Liver (tissue), 8 donors: ENCODE measurements at regions not wholly inside any gene's neighbourhood (a gene's known extent, or its start where the extent isn't known, plus 50 kb on each side); places are given as distances from the start of the nearest gene placed in this dataset.

Source experiments
- DNase-seq: peaks from one replicate; pipeline ENCODE4 v3.0.0-alpha.2; 2017; ENCODE audit warnings: low spot score
- H3K27ac ChIP-seq, 2 donors: one replicate each; pipeline ENCODE4 v1.7.0; 2013; ENCODE audit warnings: inconsistent platforms in 2 of 2, low read length in 2 of 2, control low read depth in 1 of 2, low read depth in 1 of 2, mild to moderate bottlenecking in 1 of 2
- H3K27me3 ChIP-seq, 4 donors: one replicate each; pipeline versions ENCODE4 v1.6.1 to v1.7.0; 2013; ENCODE audit warnings: low read length in 3 of 4, inconsistent platforms in 1 of 4, mild to moderate bottlenecking in 1 of 4, moderate library complexity in 1 of 4; ENCODE audit not compliant: control insufficient read depth in 4 of 4, insufficient read depth in 4 of 4
- H3K36me3 ChIP-seq, 4 donors: one replicate each; pipeline versions ENCODE4 v1.6.1 to v1.7.0; 2013; ENCODE audit warnings: low read length in 3 of 4, mild to moderate bottlenecking in 3 of 4, low read depth in 1 of 4, moderate library complexity in 1 of 4; ENCODE audit not compliant: control insufficient read depth in 4 of 4, insufficient read depth in 3 of 4
- H3K4me1 ChIP-seq, 4 donors: one replicate each; pipeline versions ENCODE4 v1.6.1 to v1.7.0; 2013; ENCODE audit warnings: low read length in 3 of 4, mild to moderate bottlenecking in 3 of 4, moderate library complexity in 1 of 4; ENCODE audit not compliant: control insufficient read depth in 4 of 4, insufficient read depth in 4 of 4
- H3K4me3 ChIP-seq, 3 donors: one replicate each; pipeline versions ENCODE4 v1.6.1 to v1.7.0; 2013; ENCODE audit warnings: low read length in 3 of 3, control low read depth in 1 of 3, low read depth in 1 of 3, mild to moderate bottlenecking in 1 of 3
- H3K9ac ChIP-seq, 2 donors: one replicate each; pipeline ENCODE4 v1.7.0; 2013; ENCODE audit warnings: low read length in 2 of 2, mild to moderate bottlenecking in 2 of 2, moderate library complexity in 2 of 2, control low read depth in 1 of 2, low read depth in 1 of 2
- H3K9me3 ChIP-seq, 4 donors: one replicate each; pipeline versions ENCODE4 v1.6.1 to v1.7.0; 2013; ENCODE audit warnings: low read length in 3 of 4; ENCODE audit not compliant: control insufficient read depth in 4 of 4
- EGR1 ChIP-seq, 2 donors: IDR thresholded peaks; 2 replicates each; pipeline ENCODE4 v1.6.1; 2016 to 2018; ENCODE audit warnings: antibody characterized with exemption in 2 of 2, low read depth in 2 of 2
- FOXA1 ChIP-seq: IDR thresholded peaks from 2 replicates; pipeline ENCODE4 v1.6.1; 2016; ENCODE audit warnings: antibody characterized with exemption
- FOXA2 ChIP-seq: IDR thresholded peaks from 2 replicates; pipeline ENCODE4 v1.6.1; 2016; ENCODE audit warnings: antibody characterized with exemption
- GABPA ChIP-seq, 2 donors: IDR thresholded peaks in 1 of 2; conservative IDR thresholded peaks in 1 of 2; 2 replicates each; pipeline ENCODE4 v1.6.1; 2016; ENCODE audit warnings: antibody characterized with exemption in 2 of 2, mild to moderate bottlenecking in 1 of 2, moderate library complexity in 1 of 2
- HNF4A ChIP-seq, 2 donors: conservative IDR thresholded peaks; 2 replicates each; pipeline ENCODE4 v1.6.1; 2016; ENCODE audit warnings: antibody characterized with exemption in 2 of 2, mild to moderate bottlenecking in 2 of 2
- HNF4G ChIP-seq: IDR thresholded peaks from 2 replicates; pipeline ENCODE4 v1.6.1; 2016; ENCODE audit warnings: antibody characterized with exemption
- JUND ChIP-seq, 2 donors: IDR thresholded peaks; 2 replicates each; pipeline ENCODE4 v1.6.1; 2016; ENCODE audit warnings: antibody characterized with exemption in 2 of 2
- NR2F2 ChIP-seq: IDR thresholded peaks from 2 replicates; pipeline ENCODE4 v1.6.1; 2016; ENCODE audit warnings: antibody characterized with exemption
- RAD21 ChIP-seq, 2 donors: IDR thresholded peaks; 2 replicates each; pipeline ENCODE4 v1.6.1; 2016; ENCODE audit warnings: antibody characterized with exemption in 2 of 2, mild to moderate bottlenecking in 2 of 2
- RXRA ChIP-seq, 2 donors: IDR thresholded peaks; 2 replicates each; pipeline ENCODE4 v1.6.1; 2017 to 2018; ENCODE audit warnings: antibody characterized with exemption in 2 of 2, mild to moderate bottlenecking in 1 of 2
- SP1 ChIP-seq: IDR thresholded peaks from 2 replicates; pipeline ENCODE4 v1.6.1; 2018; ENCODE audit warnings: antibody characterized with exemption, mild to moderate bottlenecking
- TAF1 ChIP-seq: conservative IDR thresholded peaks from 2 replicates; pipeline ENCODE4 v1.6.1; 2016; ENCODE audit warnings: antibody characterized with exemption, mild to moderate bottlenecking
- YY1 ChIP-seq: IDR thresholded peaks from 2 replicates; pipeline ENCODE4 v1.6.1; 2016; ENCODE audit warnings: antibody characterized with exemption, mild to moderate bottlenecking
- WGBS: extraction: QIAGEN DNeasy Blood & Tissue Kit; methylation state at CpG from one replicate; pipeline ENCODE4 v1.1.7; 2013; 5-methylcytosine and 5-hydroxymethylcytosine counted together
- TF ChIP-seq, protein P1 (sequence below): IDR thresholded peaks from 2 replicates; pipeline ENCODE4 v1.6.1; 2016; ENCODE audit warnings: antibody characterized with exemption
- TF ChIP-seq, protein P2 (sequence below): IDR thresholded peaks from 2 replicates; pipeline ENCODE4 v1.6.1; 2016; ENCODE audit warnings: antibody characterized with exemption
- TF ChIP-seq, protein P3 (sequence below): IDR thresholded peaks from 2 replicates; pipeline ENCODE4 v1.6.1; 2016; ENCODE audit warnings: antibody characterized with exemption, mild to moderate bottlenecking
- TF ChIP-seq, protein P4 (sequence below): IDR thresholded peaks from 2 replicates; pipeline ENCODE4 v1.6.1; 2016; ENCODE audit warnings: antibody characterized with exemption
- TF ChIP-seq, protein P5 (sequence below): fragments of 150-350 bp; IDR thresholded peaks from 2 replicates; pipeline ENCODE4 v1.5.1; 2017; ENCODE audit warnings: improper control_type of control experiment, low read depth, low read length; ENCODE audit not compliant: missing input control
- donor health status: healthy.
- donor health status: healthy.
- donor health status: healthy.
- donor health status: healthy.
- donor health status: healthy.

DNA sequence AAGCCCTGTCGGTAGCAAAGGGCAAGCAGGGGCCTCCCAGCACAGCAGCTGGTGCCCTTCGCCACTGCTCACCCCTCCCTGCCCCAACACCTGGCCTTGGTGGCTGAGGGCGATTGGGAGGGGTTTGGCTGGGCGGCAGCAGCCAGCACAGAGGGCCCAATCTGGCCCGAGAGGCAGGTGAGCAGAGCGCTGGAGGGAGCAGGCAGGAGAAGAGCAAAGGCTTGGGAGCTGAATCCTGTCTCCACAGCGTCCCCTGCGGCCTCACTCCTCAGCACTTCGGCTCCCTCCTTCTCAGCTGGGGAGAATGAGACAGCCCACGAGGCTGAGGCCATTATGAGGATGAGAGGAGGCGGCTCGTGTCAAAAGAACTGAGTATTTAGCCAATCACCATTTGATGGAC lies 74.9 kb upstream of the TAF1B start:
- TF ChIP-seq FOXA2 (no peak), YY1 (no peak), TAF1 (no peak), JUND (IDR thresholded peaks at IDR 0.05) (no peak), RAD21 (IDR thresholded peaks at IDR 0.05) (no peak), FOXA1 (no peak), NR2F2 (no peak), SP1 (no peak), RXRA (IDR thresholded peaks at IDR 0.05) (no peak), HNF4A (conservative IDR thresholded peaks at IDR 0.05) (no peak), HNF4G (no peak), GABPA (IDR thresholded peaks at IDR 0.05 in 1 of 2, conservative IDR thresholded peaks at IDR 0.05 in 1 of 2) (no peak), EGR1 (IDR thresholded peaks at IDR 0.05; ENCODE audit: low read depth in 2 of 2) (no peak)
- TF ChIP-seq, protein P1, sequence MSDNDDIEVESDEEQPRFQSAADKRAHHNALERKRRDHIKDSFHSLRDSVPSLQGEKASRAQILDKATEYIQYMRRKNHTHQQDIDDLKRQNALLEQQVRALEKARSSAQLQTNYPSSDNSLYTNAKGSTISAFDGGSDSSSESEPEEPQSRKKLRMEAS = no peak
- TF ChIP-seq, protein P2, sequence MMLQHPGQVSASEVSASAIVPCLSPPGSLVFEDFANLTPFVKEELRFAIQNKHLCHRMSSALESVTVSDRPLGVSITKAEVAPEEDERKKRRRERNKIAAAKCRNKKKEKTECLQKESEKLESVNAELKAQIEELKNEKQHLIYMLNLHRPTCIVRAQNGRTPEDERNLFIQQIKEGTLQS = no peak
- TF ChIP-seq, protein P3, sequence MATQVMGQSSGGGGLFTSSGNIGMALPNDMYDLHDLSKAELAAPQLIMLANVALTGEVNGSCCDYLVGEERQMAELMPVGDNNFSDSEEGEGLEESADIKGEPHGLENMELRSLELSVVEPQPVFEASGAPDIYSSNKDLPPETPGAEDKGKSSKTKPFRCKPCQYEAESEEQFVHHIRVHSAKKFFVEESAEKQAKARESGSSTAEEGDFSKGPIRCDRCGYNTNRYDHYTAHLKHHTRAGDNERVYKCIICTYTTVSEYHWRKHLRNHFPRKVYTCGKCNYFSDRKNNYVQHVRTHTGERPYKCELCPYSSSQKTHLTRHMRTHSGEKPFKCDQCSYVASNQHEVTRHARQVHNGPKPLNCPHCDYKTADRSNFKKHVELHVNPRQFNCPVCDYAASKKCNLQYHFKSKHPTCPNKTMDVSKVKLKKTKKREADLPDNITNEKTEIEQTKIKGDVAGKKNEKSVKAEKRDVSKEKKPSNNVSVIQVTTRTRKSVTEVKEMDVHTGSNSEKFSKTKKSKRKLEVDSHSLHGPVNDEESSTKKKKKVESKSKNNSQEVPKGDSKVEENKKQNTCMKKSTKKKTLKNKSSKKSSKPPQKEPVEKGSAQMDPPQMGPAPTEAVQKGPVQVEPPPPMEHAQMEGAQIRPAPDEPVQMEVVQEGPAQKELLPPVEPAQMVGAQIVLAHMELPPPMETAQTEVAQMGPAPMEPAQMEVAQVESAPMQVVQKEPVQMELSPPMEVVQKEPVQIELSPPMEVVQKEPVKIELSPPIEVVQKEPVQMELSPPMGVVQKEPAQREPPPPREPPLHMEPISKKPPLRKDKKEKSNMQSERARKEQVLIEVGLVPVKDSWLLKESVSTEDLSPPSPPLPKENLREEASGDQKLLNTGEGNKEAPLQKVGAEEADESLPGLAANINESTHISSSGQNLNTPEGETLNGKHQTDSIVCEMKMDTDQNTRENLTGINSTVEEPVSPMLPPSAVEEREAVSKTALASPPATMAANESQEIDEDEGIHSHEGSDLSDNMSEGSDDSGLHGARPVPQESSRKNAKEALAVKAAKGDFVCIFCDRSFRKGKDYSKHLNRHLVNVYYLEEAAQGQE = no peak
- TF ChIP-seq, protein P4, sequence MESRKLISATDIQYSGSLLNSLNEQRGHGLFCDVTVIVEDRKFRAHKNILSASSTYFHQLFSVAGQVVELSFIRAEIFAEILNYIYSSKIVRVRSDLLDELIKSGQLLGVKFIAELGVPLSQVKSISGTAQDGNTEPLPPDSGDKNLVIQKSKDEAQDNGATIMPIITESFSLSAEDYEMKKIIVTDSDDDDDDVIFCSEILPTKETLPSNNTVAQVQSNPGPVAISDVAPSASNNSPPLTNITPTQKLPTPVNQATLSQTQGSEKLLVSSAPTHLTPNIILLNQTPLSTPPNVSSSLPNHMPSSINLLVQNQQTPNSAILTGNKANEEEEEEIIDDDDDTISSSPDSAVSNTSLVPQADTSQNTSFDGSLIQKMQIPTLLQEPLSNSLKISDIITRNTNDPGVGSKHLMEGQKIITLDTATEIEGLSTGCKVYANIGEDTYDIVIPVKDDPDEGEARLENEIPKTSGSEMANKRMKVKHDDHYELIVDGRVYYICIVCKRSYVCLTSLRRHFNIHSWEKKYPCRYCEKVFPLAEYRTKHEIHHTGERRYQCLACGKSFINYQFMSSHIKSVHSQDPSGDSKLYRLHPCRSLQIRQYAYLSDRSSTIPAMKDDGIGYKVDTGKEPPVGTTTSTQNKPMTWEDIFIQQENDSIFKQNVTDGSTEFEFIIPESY = no peak
- TF ChIP-seq, protein P5, sequence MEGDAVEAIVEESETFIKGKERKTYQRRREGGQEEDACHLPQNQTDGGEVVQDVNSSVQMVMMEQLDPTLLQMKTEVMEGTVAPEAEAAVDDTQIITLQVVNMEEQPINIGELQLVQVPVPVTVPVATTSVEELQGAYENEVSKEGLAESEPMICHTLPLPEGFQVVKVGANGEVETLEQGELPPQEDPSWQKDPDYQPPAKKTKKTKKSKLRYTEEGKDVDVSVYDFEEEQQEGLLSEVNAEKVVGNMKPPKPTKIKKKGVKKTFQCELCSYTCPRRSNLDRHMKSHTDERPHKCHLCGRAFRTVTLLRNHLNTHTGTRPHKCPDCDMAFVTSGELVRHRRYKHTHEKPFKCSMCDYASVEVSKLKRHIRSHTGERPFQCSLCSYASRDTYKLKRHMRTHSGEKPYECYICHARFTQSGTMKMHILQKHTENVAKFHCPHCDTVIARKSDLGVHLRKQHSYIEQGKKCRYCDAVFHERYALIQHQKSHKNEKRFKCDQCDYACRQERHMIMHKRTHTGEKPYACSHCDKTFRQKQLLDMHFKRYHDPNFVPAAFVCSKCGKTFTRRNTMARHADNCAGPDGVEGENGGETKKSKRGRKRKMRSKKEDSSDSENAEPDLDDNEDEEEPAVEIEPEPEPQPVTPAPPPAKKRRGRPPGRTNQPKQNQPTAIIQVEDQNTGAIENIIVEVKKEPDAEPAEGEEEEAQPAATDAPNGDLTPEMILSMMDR = no peak
- Histone ChIP-seq H3K9ac (no peak overlapping the region), H3K4me1 (peaks cover 0 to 9% (median 0%) of the 10 kb centered on the region in 4 donors), H3K27ac (no peak overlapping the region), H3K9me3 (no peaks in the 10 kb centered on the region), H3K27me3 (no peaks in the 10 kb centered on the region), H3K4me3 (no peak overlapping the region), H3K36me3 (no peaks in the 10 kb centered on the region)
- no peak for DNase-seq
- WGBS = 62% methylated on average over 12 of the region's 12 CpGs
